Neutrophil (primary cell): ENCODE measurements at regions not wholly inside any gene's neighbourhood (a gene's known extent, or its start where the extent isn't known, plus 50 kb on each side); places are given as distances from the start of the nearest gene placed in this dataset.

Experiments
- H3K27ac ChIP-seq: fragments of 200-600 bp; sonication (generic); 2 replicates; pipeline ENCODE4 v1.5.1; 2016; ENCODE audit warnings: mild to moderate bottlenecking, moderate library complexity
- H3K27me3 ChIP-seq: fragments of 200-600 bp; sonication (generic); 2 replicates; pipeline ENCODE4 v1.6.0; 2016; ENCODE audit warnings: mild to moderate bottlenecking
- H3K36me3 ChIP-seq: fragments of 200-600 bp; sonication (generic); 2 replicates; pipeline ENCODE4 v1.5.1; 2017
- H3K4me1 ChIP-seq, 2 experiments: fragments of 200-600 bp in 1 of 2; sonication (generic) in 1 of 2; 1 replicate in 1 of 2; 2 replicates in 1 of 2; pipeline versions ENCODE4 v1.5.1 to v1.6.1; 2013 to 2016; ENCODE audit warnings: low read depth in 1 of 2, low read length in 1 of 2, mild to moderate bottlenecking in 1 of 2, moderate library complexity in 1 of 2; ENCODE audit not compliant: control insufficient read depth in 1 of 2, insufficient read depth in 1 of 2
- H3K4me3 ChIP-seq, 2 experiments: fragments of 200-600 bp in 1 of 2; sonication (generic) in 1 of 2; 1 replicate in 1 of 2; 2 replicates in 1 of 2; pipeline ENCODE4 v1.5.1; 2013 to 2016; ENCODE audit warnings: low read depth in 1 of 2, low read length in 1 of 2, mild to moderate bottlenecking in 1 of 2, moderate library complexity in 1 of 2
- H3K9me3 ChIP-seq: fragments of 200-600 bp; sonication (generic); 2 replicates; pipeline ENCODE4 v1.5.1; 2016
- TF ChIP-seq, protein P1 (sequence below): fragments of 200-600 bp; sonication (generic); IDR thresholded peaks from 2 replicates; pipeline ENCODE4 v1.5.1; 2016; ENCODE audit warnings: antibody characterized with exemption

DNA sequence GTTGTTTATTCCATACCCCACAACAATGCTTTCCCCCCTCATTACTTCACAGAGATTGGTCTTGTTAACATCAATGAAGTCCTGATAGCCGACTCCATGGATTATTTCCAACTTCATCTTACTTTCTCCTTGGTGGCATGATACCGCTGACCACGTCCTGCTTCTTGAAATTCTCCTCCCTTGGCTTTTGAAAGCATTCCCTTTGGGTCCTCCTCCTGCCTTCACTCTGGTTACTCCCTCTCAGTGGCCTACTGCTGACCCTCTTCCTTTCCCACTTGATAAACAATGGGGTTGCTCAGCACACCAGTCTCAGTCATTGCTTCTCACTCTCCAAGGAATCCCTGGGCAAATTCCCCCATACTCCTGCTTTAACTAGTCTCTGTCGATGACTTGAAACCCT lies 283.9 kb downstream of the SEC61B start:
- Histone ChIP-seq H3K27me3 (no peaks in the 10 kb centered on the region), H3K4me1 (no peaks in the 10 kb centered on the region), H3K27ac (no peak overlapping the region), H3K9me3 (no peaks in the 10 kb centered on the region), H3K36me3 (no peaks in the 10 kb centered on the region), H3K4me3 (no peak overlapping the region)
- TF ChIP-seq, protein P1, sequence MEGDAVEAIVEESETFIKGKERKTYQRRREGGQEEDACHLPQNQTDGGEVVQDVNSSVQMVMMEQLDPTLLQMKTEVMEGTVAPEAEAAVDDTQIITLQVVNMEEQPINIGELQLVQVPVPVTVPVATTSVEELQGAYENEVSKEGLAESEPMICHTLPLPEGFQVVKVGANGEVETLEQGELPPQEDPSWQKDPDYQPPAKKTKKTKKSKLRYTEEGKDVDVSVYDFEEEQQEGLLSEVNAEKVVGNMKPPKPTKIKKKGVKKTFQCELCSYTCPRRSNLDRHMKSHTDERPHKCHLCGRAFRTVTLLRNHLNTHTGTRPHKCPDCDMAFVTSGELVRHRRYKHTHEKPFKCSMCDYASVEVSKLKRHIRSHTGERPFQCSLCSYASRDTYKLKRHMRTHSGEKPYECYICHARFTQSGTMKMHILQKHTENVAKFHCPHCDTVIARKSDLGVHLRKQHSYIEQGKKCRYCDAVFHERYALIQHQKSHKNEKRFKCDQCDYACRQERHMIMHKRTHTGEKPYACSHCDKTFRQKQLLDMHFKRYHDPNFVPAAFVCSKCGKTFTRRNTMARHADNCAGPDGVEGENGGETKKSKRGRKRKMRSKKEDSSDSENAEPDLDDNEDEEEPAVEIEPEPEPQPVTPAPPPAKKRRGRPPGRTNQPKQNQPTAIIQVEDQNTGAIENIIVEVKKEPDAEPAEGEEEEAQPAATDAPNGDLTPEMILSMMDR, result no peak

GRCh38 chr9:99506747-99507348 lies 284.8 kb downstream of the SEC61B start:
- Histone ChIP-seq H3K4me1 (no peaks in the 10 kb centered on the region), H3K27me3 (no peaks in the 10 kb centered on the region), H3K4me3 (no peak overlapping the region), H3K36me3 (no peaks in the 10 kb centered on the region), H3K27ac (no peak overlapping the region), H3K9me3 (no peaks in the 10 kb centered on the region)
- TF ChIP-seq, protein P1, result no peak

DNA sequence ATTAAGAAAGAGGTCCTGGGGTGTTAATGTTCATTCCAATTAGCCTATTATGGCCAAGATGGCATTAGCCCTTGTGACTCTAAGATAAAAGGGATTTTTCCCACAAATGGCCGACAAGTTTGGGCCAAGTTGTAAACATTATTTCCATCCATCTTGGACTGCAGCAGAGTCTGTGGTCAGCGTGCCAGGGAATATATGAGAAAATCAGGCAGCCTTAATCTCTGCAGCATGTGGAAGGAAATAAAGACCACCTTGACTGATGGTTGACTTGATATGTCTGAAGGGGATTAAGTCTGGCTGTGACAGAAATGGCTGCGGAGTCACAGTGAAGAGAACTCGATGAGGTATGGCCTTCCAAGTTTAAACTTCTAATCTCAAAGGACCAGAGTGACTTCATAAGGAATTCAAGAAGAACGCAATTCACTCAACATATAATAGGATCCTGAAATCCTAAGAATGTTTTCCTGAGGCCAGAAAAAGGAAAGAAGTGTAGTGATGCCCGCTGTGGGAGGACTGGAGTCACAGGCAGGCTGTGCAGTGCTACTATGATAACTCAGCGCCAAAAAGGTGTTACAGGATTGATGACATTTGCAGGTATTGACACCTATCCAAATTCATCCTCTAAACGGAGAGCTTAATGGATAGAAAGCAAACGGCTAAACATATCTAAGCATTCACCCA lies 287.1 kb downstream of the SEC61B start:
- TF ChIP-seq, protein P1, result no peak
- no peak overlapping the region for H3K4me3 ChIP-seq
- H3K4me1 ChIP-seq, result no peaks in the 10 kb centered on the region
- no peaks in the 10 kb centered on the region for H3K36me3 ChIP-seq
- no peak overlapping the region for H3K27ac ChIP-seq
- no peaks in the 10 kb centered on the region for H3K9me3 ChIP-seq
- no peaks in the 10 kb centered on the region for H3K27me3 ChIP-seq

GRCh38 chr9:99509900-99510535 lies 287.9 kb downstream of the SEC61B start:
- H3K27me3 ChIP-seq, result no peaks in the 10 kb centered on the region
- no peaks in the 10 kb centered on the region for H3K36me3 ChIP-seq
- no peak overlapping the region for H3K27ac ChIP-seq
- no peaks in the 10 kb centered on the region for H3K4me1 ChIP-seq
- H3K9me3 ChIP-seq, result no peaks in the 10 kb centered on the region
- no peak overlapping the region for H3K4me3 ChIP-seq
- TF ChIP-seq, protein P1, result no peak

- Histone ChIP-seq H3K27me3 (no peaks in the 10 kb centered on the region), H3K9me3 (no peaks in the 10 kb centered on the region), H3K4me1 (no peaks in the 10 kb centered on the region), H3K4me3 (no peak overlapping the region), H3K27ac (no peak overlapping the region), H3K36me3 (no peaks in the 10 kb centered on the region)
- TF ChIP-seq, protein P1, result no peak
These were observed 289.6 kb downstream of the SEC61B start for GRCh38 chr9:99511723-99512122.
